Activated T-helper 17 cell treated with anti-CD3 and anti-CD28 coated beads, Interleukin-2, amount 50 U/mL, for 72 hours (primary cell): ENCODE measurements at regions not wholly inside any gene's neighbourhood (a gene's known extent, or its start where the extent isn't known, plus 50 kb on each side); places are given as distances from the start of the nearest gene placed in this dataset.

Source experiments
- ATAC-seq: fragments of 150-1000 bp; cut with Tn5 transposase; replicated peaks from 2 replicates; pipeline ENCODE4 v1.10.0; 2021; ENCODE audit warnings: mild to moderate bottlenecking, moderate library complexity
- H3K27ac Mint-ChIP-seq: one replicate; pipeline ENCODE4 v1.8.0; 2022; ENCODE audit warnings: mixed read lengths
- H3K27me3 Mint-ChIP-seq: one replicate; pipeline ENCODE4 v1.8.0; 2022; ENCODE audit warnings: mixed read lengths
- H3K36me3 Mint-ChIP-seq: one replicate; pipeline ENCODE4 v1.8.0; 2022; ENCODE audit warnings: low read depth, mild to moderate bottlenecking, mixed read lengths
- H3K4me1 Mint-ChIP-seq: one replicate; pipeline ENCODE4 v1.8.0; 2022; ENCODE audit warnings: mixed read lengths
- H3K4me3 Mint-ChIP-seq: one replicate; pipeline ENCODE4 v1.8.0; 2022; ENCODE audit warnings: mild to moderate bottlenecking, mixed read lengths
- H3K9me3 Mint-ChIP-seq: one replicate; pipeline ENCODE4 v1.8.0; 2022; ENCODE audit warnings: mixed read lengths

GRCh38 chr10:59079386-59080226 lies 96.8 kb upstream of the PHYHIPL start:
- no peaks in the 10 kb centered on the region for H3K9me3 Mint-ChIP-seq
- no peaks in the 10 kb centered on the region for H3K4me1 Mint-ChIP-seq
- no peak for ATAC-seq

GRCh38 chr10:59082249-59082648 lies 94.2 kb upstream of the PHYHIPL start:
- ATAC-seq, result no peak
- H3K9me3 Mint-ChIP-seq, result no peaks in the 10 kb centered on the region
- no peaks in the 10 kb centered on the region for H3K4me1 Mint-ChIP-seq
- H3K36me3 Mint-ChIP-seq, result no peaks in the 10 kb centered on the region
- H3K27ac Mint-ChIP-seq, result no peak overlapping the region
- H3K27me3 Mint-ChIP-seq, result peaks cover 3% of the 10 kb centered on the region
- no peak overlapping the region for H3K4me3 Mint-ChIP-seq

More at GRCh38 chr10:59079386-59080226, 96.8 kb upstream of the PHYHIPL start:
- Mint-ChIP-seq H3K36me3 (no peaks in the 10 kb centered on the region), H3K4me3 (no peak overlapping the region), H3K27me3 (no peaks in the 10 kb centered on the region), H3K27ac (no peak overlapping the region)

GRCh38 chr10:59085054-59085453 lies 91.4 kb upstream of the PHYHIPL start:
- Mint-ChIP-seq H3K36me3 (no peaks in the 10 kb centered on the region), H3K4me3 (no peak overlapping the region), H3K9me3 (no peaks in the 10 kb centered on the region), H3K27ac (no peak overlapping the region), H3K4me1 (no peaks in the 10 kb centered on the region), H3K27me3 (peaks cover 3% of the 10 kb centered on the region)
- no peak for ATAC-seq

GRCh38 chr10:59085711-59086502 lies 90.5 kb upstream of the PHYHIPL start:
- Mint-ChIP-seq H3K4me3 (no peak overlapping the region), H3K36me3 (no peaks in the 10 kb centered on the region)
- no peak for ATAC-seq

GRCh38 chr10:59087486-59087885 lies 89.0 kb upstream of the PHYHIPL start:
- H3K9me3 Mint-ChIP-seq, result no peaks in the 10 kb centered on the region
- peaks cover 3% of the 10 kb centered on the region for H3K27me3 Mint-ChIP-seq
- H3K4me1 Mint-ChIP-seq, result no peaks in the 10 kb centered on the region
- no peak for ATAC-seq
- no peaks in the 10 kb centered on the region for H3K36me3 Mint-ChIP-seq
- no peak overlapping the region for H3K27ac Mint-ChIP-seq
- H3K4me3 Mint-ChIP-seq, result no peak overlapping the region

More at GRCh38 chr10:59085711-59086502, 90.5 kb upstream of the PHYHIPL start:
- peaks cover 3% of the 10 kb centered on the region for H3K27me3 Mint-ChIP-seq
- H3K9me3 Mint-ChIP-seq, result no peaks in the 10 kb centered on the region
- H3K27ac Mint-ChIP-seq, result no peak overlapping the region
- H3K4me1 Mint-ChIP-seq, result no peaks in the 10 kb centered on the region

GRCh38 chr10:59088912-59089573 lies 87.4 kb upstream of the PHYHIPL start:
- H3K9me3 Mint-ChIP-seq, result no peaks in the 10 kb centered on the region
- H3K4me3 Mint-ChIP-seq, result no peak overlapping the region
- H3K27ac Mint-ChIP-seq, result no peak overlapping the region
- H3K27me3 Mint-ChIP-seq, result peaks cover 3% of the 10 kb centered on the region
- H3K4me1 Mint-ChIP-seq, result no peaks in the 10 kb centered on the region
- H3K36me3 Mint-ChIP-seq, result no peaks in the 10 kb centered on the region
- ATAC-seq, result no peak

- no peak overlapping the region for H3K27ac Mint-ChIP-seq
- peaks cover 2% of the 10 kb centered on the region for H3K9me3 Mint-ChIP-seq
- H3K36me3 Mint-ChIP-seq, result no peaks in the 10 kb centered on the region
- H3K27me3 Mint-ChIP-seq, result peaks cover 1% of the 10 kb centered on the region
- no peak for ATAC-seq
- H3K4me3 Mint-ChIP-seq, result no peak overlapping the region
- no peaks in the 10 kb centered on the region for H3K4me1 Mint-ChIP-seq
These were observed 85.4 kb upstream of the PHYHIPL start for GRCh38 chr10:59090817-59091622.

- H3K9me3 Mint-ChIP-seq, result peaks cover 4% of the 10 kb centered on the region
- no peak overlapping the region for H3K27ac Mint-ChIP-seq
- no peak for ATAC-seq
- H3K27me3 Mint-ChIP-seq, result no peaks in the 10 kb centered on the region
- H3K4me1 Mint-ChIP-seq, result no peaks in the 10 kb centered on the region
- no peaks in the 10 kb centered on the region for H3K36me3 Mint-ChIP-seq
- no peak overlapping the region for H3K4me3 Mint-ChIP-seq
These were observed 83.0 kb upstream of the PHYHIPL start for GRCh38 chr10:59093461-59093860.

GRCh38 chr10:59096631-59097030 lies 79.8 kb upstream of the PHYHIPL start:
- ATAC-seq, result no peak
- Mint-ChIP-seq H3K36me3 (no peaks in the 10 kb centered on the region), H3K27me3 (no peaks in the 10 kb centered on the region), H3K27ac (no peak overlapping the region), H3K9me3 (peaks cover 4% of the 10 kb centered on the region), H3K4me1 (no peaks in the 10 kb centered on the region), H3K4me3 (no peak overlapping the region)

GRCh38 chr10:59098387-59098786 lies 78.1 kb upstream of the PHYHIPL start:
- Mint-ChIP-seq H3K27me3 (no peaks in the 10 kb centered on the region), H3K4me1 (no peaks in the 10 kb centered on the region), H3K4me3 (no peak overlapping the region), H3K36me3 (no peaks in the 10 kb centered on the region), H3K9me3 (peaks cover 4% of the 10 kb centered on the region), H3K27ac (no peak overlapping the region)
- ATAC-seq, result no peak

- no peaks in the 10 kb centered on the region for H3K27me3 Mint-ChIP-seq
- H3K4me1 Mint-ChIP-seq, result no peaks in the 10 kb centered on the region
- no peak overlapping the region for H3K27ac Mint-ChIP-seq
- H3K36me3 Mint-ChIP-seq, result no peaks in the 10 kb centered on the region
- ATAC-seq, result no peak
- H3K4me3 Mint-ChIP-seq, result no peak overlapping the region
- peaks cover 4% of the 10 kb centered on the region for H3K9me3 Mint-ChIP-seq
These were observed 77.5 kb upstream of the PHYHIPL start for GRCh38 chr10:59098831-59099452.

GRCh38 chr10:59099481-59099880 lies 77.0 kb upstream of the PHYHIPL start:
- no peak overlapping the region for H3K27ac Mint-ChIP-seq
- peaks cover 9% of the 10 kb centered on the region for H3K9me3 Mint-ChIP-seq
- no peaks in the 10 kb centered on the region for H3K27me3 Mint-ChIP-seq
- no peaks in the 10 kb centered on the region for H3K4me1 Mint-ChIP-seq
- no peak overlapping the region for H3K4me3 Mint-ChIP-seq
- no peak for ATAC-seq
- no peaks in the 10 kb centered on the region for H3K36me3 Mint-ChIP-seq

- Mint-ChIP-seq H3K27ac (no peak overlapping the region), H3K27me3 (no peaks in the 10 kb centered on the region), H3K4me1 (no peaks in the 10 kb centered on the region), H3K4me3 (no peak overlapping the region), H3K36me3 (no peaks in the 10 kb centered on the region), H3K9me3 (peaks cover 5% of the 10 kb centered on the region)
- ATAC-seq, result no peak
These were observed 74.0 kb upstream of the PHYHIPL start for GRCh38 chr10:59102394-59102793.

GRCh38 chr10:59104186-59104585 lies 72.3 kb upstream of the PHYHIPL start:
- no peaks in the 10 kb centered on the region for H3K36me3 Mint-ChIP-seq
- H3K9me3 Mint-ChIP-seq, result peaks cover 5% of the 10 kb centered on the region
- no peak overlapping the region for H3K4me3 Mint-ChIP-seq
- H3K4me1 Mint-ChIP-seq, result no peaks in the 10 kb centered on the region
- H3K27me3 Mint-ChIP-seq, result no peaks in the 10 kb centered on the region
- no peak for ATAC-seq
- H3K27ac Mint-ChIP-seq, result no peak overlapping the region
